ENCODE measurements at regions not wholly inside any gene's neighbourhood (a gene's known extent, or its start where the extent isn't known, plus 50 kb on each side); places are given as distances from the start of the nearest gene placed in this dataset.

DNA sequence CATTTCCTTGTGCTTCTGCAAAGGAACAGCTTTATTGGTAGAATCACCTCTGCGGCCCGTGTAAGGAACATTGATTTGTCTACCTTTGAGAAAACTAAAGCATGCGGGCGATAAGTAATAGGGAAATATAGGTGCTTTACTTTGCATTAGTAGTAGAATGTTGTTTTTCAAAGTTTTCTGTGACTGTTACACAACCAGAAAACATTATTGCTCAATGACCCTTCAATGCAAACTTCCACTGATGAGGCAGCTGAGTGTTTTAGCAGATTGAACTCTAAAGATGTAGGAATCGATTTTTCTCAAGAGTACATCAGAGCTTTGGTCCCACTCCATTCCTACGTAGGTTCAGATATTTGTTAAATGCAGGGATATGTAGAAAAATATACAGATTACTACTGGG, 427.8 kb downstream of the DNAJB9 start:
- 90 to 93% methylated on average over 6 of the region's 6 CpGs for WGBS, 2 donors
- no peak overlapping the region for H3K9ac ChIP-seq (ENCODE audit: insufficient read depth in 1 of 2, low read length in 2 of 2)
- no peak for ATAC-seq (ENCODE audit: insufficient read depth, low FRiP score)
- H3K27ac ChIP-seq (ENCODE audit: low read depth in 1 of 2, low read length in 1 of 2) = no peak overlapping the region
- TF ChIP-seq, protein P1, sequence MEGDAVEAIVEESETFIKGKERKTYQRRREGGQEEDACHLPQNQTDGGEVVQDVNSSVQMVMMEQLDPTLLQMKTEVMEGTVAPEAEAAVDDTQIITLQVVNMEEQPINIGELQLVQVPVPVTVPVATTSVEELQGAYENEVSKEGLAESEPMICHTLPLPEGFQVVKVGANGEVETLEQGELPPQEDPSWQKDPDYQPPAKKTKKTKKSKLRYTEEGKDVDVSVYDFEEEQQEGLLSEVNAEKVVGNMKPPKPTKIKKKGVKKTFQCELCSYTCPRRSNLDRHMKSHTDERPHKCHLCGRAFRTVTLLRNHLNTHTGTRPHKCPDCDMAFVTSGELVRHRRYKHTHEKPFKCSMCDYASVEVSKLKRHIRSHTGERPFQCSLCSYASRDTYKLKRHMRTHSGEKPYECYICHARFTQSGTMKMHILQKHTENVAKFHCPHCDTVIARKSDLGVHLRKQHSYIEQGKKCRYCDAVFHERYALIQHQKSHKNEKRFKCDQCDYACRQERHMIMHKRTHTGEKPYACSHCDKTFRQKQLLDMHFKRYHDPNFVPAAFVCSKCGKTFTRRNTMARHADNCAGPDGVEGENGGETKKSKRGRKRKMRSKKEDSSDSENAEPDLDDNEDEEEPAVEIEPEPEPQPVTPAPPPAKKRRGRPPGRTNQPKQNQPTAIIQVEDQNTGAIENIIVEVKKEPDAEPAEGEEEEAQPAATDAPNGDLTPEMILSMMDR (IDR thresholded peaks at IDR 0.05; ENCODE audit: control extremely low read depth, extremely low read depth) = no peak
- no peaks in the 10 kb centered on the region for H3K27me3 ChIP-seq (ENCODE audit: control insufficient read depth in 3 of 3, insufficient read depth in 3 of 3, low read length in 2 of 3)
- no peaks in the 10 kb centered on the region for H3K36me3 ChIP-seq (ENCODE audit: control insufficient read depth in 4 of 4, insufficient read depth in 4 of 4, low read length in 4 of 4)
- peak in 1 of 3 donors; percentile 35 for DNase-seq
- no peaks in the 10 kb centered on the region for H3K9me3 ChIP-seq (ENCODE audit: control insufficient read depth in 4 of 4, insufficient read depth in 3 of 4, low read length in 3 of 4)
- no peak overlapping the region for H3K4me3 ChIP-seq
- no peaks in the 10 kb centered on the region for H3K4me1 ChIP-seq (ENCODE audit: control insufficient read depth in 5 of 5, insufficient read depth in 5 of 5, low read length in 5 of 5)

DNA sequence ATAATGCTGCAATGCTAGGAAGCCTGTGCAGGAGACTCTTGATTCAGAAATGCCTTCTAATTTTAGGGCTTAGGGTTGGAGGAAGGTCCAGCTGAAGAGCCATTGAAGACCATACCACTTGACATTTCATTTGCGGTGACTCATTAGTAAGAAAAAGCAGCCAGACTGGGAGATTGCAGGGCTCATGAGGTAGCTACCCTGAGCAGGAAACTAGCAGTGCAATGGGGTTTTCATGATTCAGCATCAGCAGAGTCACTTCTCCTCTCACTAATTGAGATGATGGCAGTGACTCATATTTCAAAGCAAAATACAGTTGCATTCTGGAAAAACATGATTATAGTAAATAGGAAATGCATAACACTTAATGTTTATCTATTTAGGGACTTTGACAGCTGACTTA, 434.1 kb downstream of the DNAJB9 start:
- DNase-seq = no peak
- ATAC-seq (ENCODE audit: insufficient read depth, low FRiP score) = peak; percentile 71
- Histone ChIP-seq H3K4me1 (ENCODE audit: control insufficient read depth in 5 of 5, insufficient read depth in 5 of 5, low read length in 5 of 5) (peaks cover 0 to 3% (median 0%) of the 10 kb centered on the region in 5 donors), H3K27me3 (ENCODE audit: control insufficient read depth in 3 of 3, insufficient read depth in 3 of 3, low read length in 2 of 3) (no peaks in the 10 kb centered on the region), H3K4me3 (no peak overlapping the region), H3K9me3 (ENCODE audit: control insufficient read depth in 4 of 4, insufficient read depth in 3 of 4, low read length in 3 of 4) (no peaks in the 10 kb centered on the region), H3K36me3 (ENCODE audit: control insufficient read depth in 4 of 4, insufficient read depth in 4 of 4, low read length in 4 of 4) (no peaks in the 10 kb centered on the region), H3K9ac (ENCODE audit: insufficient read depth in 1 of 2, low read length in 2 of 2) (no peak overlapping the region), H3K27ac (ENCODE audit: low read depth in 1 of 2, low read length in 1 of 2) (no peak overlapping the region)
- TF ChIP-seq, protein P1 (IDR thresholded peaks at IDR 0.05; ENCODE audit: control extremely low read depth, extremely low read depth) = no peak
- WGBS, 2 donors = 71 to 82% methylated on average over 1 of the region's 1 CpG

DNA sequence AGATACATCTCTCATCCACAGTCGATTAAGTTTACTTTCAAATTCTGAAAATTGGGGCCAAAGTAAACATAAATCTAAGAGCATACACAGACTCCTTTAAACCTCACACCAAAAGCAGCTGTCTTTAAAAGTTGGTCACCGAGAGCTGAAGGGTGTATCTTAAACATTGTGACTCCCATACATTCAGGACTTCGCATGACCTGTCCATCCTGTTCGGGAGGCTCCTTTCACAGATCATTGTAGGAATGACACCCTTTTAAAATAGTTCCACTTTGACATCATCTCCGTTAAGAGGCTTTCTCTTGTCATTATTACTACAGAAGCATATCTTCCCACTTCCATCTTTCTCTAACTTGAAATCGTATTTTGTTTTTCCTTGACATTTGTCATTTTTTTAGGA, 440.0 kb downstream of the DNAJB9 start:
- Histone ChIP-seq H3K4me3 (no peak overlapping the region), H3K9ac (ENCODE audit: insufficient read depth in 1 of 2, low read length in 2 of 2) (no peak overlapping the region), H3K4me1 (ENCODE audit: control insufficient read depth in 5 of 5, insufficient read depth in 5 of 5, low read length in 5 of 5) (peaks cover 0 to 8% (median 0%) of the 10 kb centered on the region in 5 donors), H3K36me3 (ENCODE audit: control insufficient read depth in 4 of 4, insufficient read depth in 4 of 4, low read length in 4 of 4) (no peaks in the 10 kb centered on the region), H3K27me3 (ENCODE audit: control insufficient read depth in 3 of 3, insufficient read depth in 3 of 3, low read length in 2 of 3) (no peaks in the 10 kb centered on the region), H3K9me3 (ENCODE audit: control insufficient read depth in 4 of 4, insufficient read depth in 3 of 4, low read length in 3 of 4) (no peaks in the 10 kb centered on the region), H3K27ac (ENCODE audit: low read depth in 1 of 2, low read length in 1 of 2) (no peak overlapping the region)
- peak in 2 of 3 donors; percentile 20 to 24 for DNase-seq
- no peak for ATAC-seq (ENCODE audit: insufficient read depth, low FRiP score)
- TF ChIP-seq, protein P1 (IDR thresholded peaks at IDR 0.05; ENCODE audit: control extremely low read depth, extremely low read depth) = no peak
- 71 to 77% methylated on average over 6 of the region's 6 CpGs for WGBS, 2 donors

DNA sequence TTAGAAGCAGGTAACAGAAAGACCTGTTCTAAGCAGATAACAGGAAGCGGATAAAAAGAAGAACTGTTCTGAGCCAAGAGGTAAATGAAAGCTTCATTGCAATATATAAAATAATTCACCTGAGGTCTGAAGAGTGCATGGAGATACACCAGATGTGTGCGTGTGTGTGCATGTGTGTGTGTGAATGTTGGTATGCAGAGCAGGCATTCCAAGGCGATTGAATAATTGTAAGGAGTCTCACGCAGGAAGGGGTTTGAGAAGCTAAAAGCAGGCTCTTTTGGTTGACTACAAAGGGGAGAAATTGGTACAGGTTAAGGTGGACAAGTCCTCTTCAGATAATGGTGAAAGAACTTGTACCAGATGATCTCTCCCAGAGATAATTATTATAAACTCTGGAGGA, 450.6 kb downstream of the DNAJB9 start:
- Histone ChIP-seq H3K4me1 (ENCODE audit: control insufficient read depth in 5 of 5, insufficient read depth in 5 of 5, low read length in 5 of 5) (no peaks in the 10 kb centered on the region), H3K27me3 (ENCODE audit: control insufficient read depth in 3 of 3, insufficient read depth in 3 of 3, low read length in 2 of 3) (no peaks in the 10 kb centered on the region), H3K9me3 (ENCODE audit: control insufficient read depth in 4 of 4, insufficient read depth in 3 of 4, low read length in 3 of 4) (no peaks in the 10 kb centered on the region), H3K9ac (ENCODE audit: insufficient read depth in 1 of 2, low read length in 2 of 2) (no peak overlapping the region), H3K4me3 (no peak overlapping the region), H3K27ac (ENCODE audit: low read depth in 1 of 2, low read length in 1 of 2) (no peak overlapping the region), H3K36me3 (ENCODE audit: control insufficient read depth in 4 of 4, insufficient read depth in 4 of 4, low read length in 4 of 4) (no peaks in the 10 kb centered on the region)
- DNase-seq = peak; percentile 25 to 42 (median 25)
- WGBS, 2 donors = 77 to 84% methylated on average over 4 of the region's 4 CpGs
- no peak for ATAC-seq (ENCODE audit: insufficient read depth, low FRiP score)
- TF ChIP-seq, protein P1 (IDR thresholded peaks at IDR 0.05; ENCODE audit: control extremely low read depth, extremely low read depth) = no peak
